Fibroblast of pulmonary artery (primary cell): ENCODE measurements at regions not wholly inside any gene's neighbourhood (a gene's known extent, or its start where the extent isn't known, plus 50 kb on each side); places are given as distances from the start of the nearest gene placed in this dataset.

Experiments
- DNase-seq: peaks from one replicate; pipeline ENCODE4 v3.0.0-alpha.2; 2010; ENCODE audit warnings: low read depth
- H3K4me3 ChIP-seq: replicated peaks from 2 replicates; pipeline ENCODE4 v1.5.1; 2011; ENCODE audit warnings: low read depth, mild to moderate bottlenecking, control low read depth, low read length, moderate library complexity
- TF ChIP-seq, protein P1 (sequence below): IDR thresholded peaks from 2 replicates; pipeline ENCODE4 v1.5.1; 2011; ENCODE audit warnings: mild to moderate bottlenecking, control low read depth, low read length, inconsistent platforms; ENCODE audit errors: missing control alignments

DNA sequence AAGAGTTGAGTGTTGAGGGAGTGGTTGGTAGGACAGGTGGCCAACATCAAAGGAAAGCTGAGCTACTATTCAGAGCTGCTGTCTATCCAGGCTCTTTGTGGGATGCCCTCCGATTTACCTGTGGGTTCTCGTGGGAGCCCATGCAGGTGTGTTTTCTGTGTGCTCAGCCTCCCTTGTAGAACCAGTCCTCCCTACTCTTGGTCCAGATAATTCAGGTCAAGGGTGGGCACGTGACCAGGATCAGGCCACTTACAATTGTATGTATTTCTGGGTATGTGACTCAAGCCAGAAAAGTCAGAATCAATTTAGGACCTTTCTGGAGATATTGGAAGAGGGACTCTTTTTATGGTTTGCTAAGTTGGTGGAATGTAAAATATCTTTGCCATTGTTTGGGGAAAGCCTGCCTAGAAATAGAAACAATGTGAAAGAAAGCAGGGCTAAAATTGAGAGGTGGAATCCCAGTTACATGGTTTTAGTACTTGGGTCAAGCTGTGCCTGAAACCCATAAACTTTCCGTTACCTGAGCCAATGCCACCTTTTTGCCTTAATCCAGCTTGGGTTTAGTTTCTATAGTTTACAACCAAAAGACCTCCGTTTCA, 93.2 kb downstream of the PDCL3 start:
- DNase-seq, result no peak
- TF ChIP-seq, protein P1, sequence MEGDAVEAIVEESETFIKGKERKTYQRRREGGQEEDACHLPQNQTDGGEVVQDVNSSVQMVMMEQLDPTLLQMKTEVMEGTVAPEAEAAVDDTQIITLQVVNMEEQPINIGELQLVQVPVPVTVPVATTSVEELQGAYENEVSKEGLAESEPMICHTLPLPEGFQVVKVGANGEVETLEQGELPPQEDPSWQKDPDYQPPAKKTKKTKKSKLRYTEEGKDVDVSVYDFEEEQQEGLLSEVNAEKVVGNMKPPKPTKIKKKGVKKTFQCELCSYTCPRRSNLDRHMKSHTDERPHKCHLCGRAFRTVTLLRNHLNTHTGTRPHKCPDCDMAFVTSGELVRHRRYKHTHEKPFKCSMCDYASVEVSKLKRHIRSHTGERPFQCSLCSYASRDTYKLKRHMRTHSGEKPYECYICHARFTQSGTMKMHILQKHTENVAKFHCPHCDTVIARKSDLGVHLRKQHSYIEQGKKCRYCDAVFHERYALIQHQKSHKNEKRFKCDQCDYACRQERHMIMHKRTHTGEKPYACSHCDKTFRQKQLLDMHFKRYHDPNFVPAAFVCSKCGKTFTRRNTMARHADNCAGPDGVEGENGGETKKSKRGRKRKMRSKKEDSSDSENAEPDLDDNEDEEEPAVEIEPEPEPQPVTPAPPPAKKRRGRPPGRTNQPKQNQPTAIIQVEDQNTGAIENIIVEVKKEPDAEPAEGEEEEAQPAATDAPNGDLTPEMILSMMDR, result no peak
- H3K4me3 ChIP-seq, result no peak overlapping the region

DNA sequence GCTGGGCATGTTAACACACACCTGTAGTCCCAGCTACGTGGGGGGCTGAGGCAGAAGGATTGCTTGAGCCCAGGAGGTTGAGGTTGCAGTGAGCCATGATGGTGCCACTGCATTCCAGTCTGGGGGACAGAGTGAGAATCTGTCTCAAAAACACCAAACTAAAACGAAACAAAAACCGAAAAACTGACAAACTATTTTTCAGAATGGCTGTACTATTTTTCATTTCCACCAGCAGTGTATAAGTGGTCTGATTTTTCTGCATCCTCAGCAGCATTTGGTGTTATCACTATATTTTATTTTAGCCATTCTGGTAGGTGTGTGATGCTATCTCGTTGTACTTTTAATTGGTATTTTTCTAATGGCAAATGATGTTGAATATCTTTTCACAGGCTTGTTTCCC, 95.2 kb downstream of the PDCL3 start:
- H3K4me3 ChIP-seq, result no peak overlapping the region
- TF ChIP-seq, protein P1, result no peak

DNA sequence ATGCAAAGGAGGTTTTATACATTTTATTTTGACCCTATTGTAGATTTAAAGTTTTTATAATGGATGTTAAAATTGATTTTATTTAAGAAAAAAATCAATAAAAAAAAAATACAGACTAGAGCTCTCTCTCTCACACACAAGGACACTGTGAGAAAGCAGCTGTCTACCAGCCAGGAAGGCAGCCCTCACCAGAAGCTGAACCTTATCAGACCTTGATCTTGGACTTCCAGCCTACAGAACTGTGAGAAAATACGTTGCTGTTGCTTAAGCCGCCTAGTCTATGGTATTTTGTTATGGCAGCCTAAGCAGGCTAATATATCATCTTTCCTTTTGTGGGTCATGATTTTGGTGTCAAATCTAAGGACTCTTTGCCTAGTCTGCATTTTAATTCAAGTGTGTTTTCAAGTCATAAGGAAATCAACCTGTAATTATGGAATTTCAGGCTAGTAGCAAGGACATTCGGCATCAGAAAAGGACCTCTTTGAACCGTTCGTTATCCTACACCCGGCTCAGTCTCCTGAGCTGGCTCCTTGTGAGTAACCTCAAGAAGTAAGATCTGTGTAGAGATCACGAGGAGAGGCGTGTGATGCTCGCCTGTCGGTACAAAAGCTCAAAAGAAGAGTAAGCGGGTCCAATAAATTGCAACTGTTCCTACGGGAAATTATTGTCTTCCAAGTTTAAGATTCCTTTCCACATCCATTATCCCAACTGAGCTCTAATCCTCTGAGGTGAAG, 98.2 kb downstream of the PDCL3 start:
- TF ChIP-seq, protein P1, result no peak
- DNase-seq, result no peak
- no peak overlapping the region for H3K4me3 ChIP-seq

More for the DNA sequence above, 95.2 kb downstream of the PDCL3 start:
- DNase-seq, result no peak

DNA sequence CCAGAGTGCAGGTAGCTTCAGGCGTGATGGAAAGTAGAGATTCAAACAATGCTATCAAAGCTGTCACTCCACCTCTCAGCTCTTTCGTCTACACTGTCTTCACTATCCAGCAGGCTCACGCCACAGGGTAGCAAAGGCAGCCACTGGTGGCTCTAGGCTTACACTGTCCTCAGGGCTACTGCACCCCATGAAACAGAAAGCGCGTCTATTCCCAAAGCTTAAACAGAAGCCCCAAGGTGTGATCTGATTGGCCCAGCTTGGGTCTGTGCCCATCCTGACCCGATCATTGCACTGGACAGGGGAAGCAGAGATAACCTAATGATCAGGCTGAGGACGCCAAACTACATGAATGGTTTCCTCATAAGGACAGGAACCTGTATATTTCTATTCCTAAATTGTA, 100.1 kb downstream of the PDCL3 start:
- TF ChIP-seq, protein P1, result no peak
- DNase-seq, result no peak
- H3K4me3 ChIP-seq, result no peak overlapping the region

DNA sequence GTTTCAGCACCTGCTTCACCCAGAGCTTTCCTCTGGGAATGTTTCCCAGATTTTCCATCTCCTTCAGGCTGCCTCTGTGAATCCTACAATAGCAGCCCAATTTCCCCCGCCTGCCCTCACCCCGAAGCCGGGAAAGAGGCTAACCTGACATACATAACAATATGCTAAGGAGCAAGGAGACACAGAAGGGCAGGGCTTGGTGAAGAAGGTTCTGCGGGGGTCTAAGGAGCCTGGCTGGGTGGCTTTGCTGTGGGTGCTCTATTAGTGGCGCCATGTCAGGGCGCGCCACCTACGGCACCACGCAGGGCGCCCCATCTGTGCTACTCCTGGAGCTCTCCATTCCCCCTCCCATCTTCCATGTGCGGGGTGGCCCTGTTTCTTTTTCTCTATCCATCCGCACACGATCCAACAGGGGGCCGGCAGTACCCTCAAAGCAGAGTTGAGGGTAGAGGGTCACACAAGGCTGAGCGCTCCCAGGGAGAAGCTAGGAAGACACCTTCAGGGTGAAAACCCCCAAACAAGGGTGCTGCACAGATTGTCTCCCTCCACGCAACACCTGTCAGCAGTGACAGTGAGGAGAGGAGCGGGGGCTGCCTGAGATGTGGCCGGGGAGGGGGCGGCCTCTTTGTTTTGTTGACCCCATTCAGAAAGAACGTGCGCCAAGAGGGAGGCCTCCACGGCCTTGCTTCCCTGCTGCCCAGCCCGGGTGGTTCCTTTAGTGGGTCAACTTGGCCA, 101.4 kb downstream of the PDCL3 start:
- DNase-seq, result no peak
- no peak overlapping the region for H3K4me3 ChIP-seq
- TF ChIP-seq, protein P1, result no peak

DNA sequence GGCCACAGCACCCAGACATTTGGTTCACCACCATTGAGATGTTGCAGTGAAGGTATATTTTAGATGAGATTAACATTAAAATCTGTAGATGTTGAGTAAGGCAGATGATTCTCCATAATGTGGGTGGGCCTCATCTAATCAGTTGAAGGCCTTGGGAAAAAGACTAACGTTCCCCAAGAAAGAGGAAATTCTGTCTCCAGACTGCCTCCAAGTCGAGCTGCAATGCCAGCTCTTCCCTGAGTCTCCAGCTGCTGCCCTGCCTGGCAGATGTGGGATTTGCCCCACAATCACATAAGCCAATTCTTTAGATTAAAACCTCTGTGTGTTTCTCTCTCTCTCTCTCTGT, 101.9 kb downstream of the PDCL3 start:
- TF ChIP-seq, protein P1, result no peak
- no peak overlapping the region for H3K4me3 ChIP-seq
- DNase-seq, result no peak
